CD4-positive, alpha-beta T cell (primary cell): ENCODE measurements at regions not wholly inside any gene's neighbourhood (a gene's known extent, or its start where the extent isn't known, plus 50 kb on each side); places are given as distances from the start of the nearest gene placed in this dataset.

Experiments
- ATAC-seq: fragments of 200-7000 bp; cut with Tn5 transposase; one replicate; pipeline ENCODE4 v1.10.0; 2022; ENCODE audit warnings: mild to moderate bottlenecking; ENCODE audit not compliant: poor library complexity
- CTCF ChIA-PET: fragments of 350-600 bp; sonication (Branson Sonifier 250); formaldehyde crosslinking; loops from one replicate; lab custom pipeline; 2021; ENCODE audit warnings: antibody characterized with exemption, inconsistent platforms; lab: Charles Lee
- POLR2A ChIA-PET: fragments of 350-600 bp; sonication (Branson Sonifier 250); formaldehyde crosslinking; loops from one replicate; lab custom pipeline; 2021; ENCODE audit warnings: antibody characterized with exemption, inconsistent platforms; lab: Charles Lee
- DNase-seq, 14 experiments: peaks; one replicate each; pipeline ENCODE4 v3.0.0-alpha.2; 2013 to 2020; ENCODE audit warnings: mixed read lengths in 2 of 14
- H3K27ac ChIP-seq, 2 donors: one replicate each; pipeline versions ENCODE4 v1.5.1 to v1.7.0; 2013; ENCODE audit warnings: low read length in 2 of 2, low read depth in 1 of 2, mild to moderate bottlenecking in 1 of 2
- H3K27me3 ChIP-seq, 2 experiments: 1 replicate in 1 of 2; 2 replicates in 1 of 2; pipeline versions ENCODE4 v1.6.1 to v1.7.0; 2013; ENCODE audit warnings: low read length in 2 of 2, control low read depth in 1 of 2, mild to moderate bottlenecking in 1 of 2, moderate library complexity in 1 of 2; ENCODE audit not compliant: insufficient read depth in 2 of 2, control insufficient read depth in 1 of 2
- H3K36me3 ChIP-seq: one replicate; pipeline ENCODE4 v1.6.1; 2013; ENCODE audit warnings: low read length, control low read depth; ENCODE audit not compliant: insufficient read depth
- H3K4me1 ChIP-seq: one replicate; pipeline ENCODE4 v1.6.1; 2013; ENCODE audit warnings: low read length, control low read depth; ENCODE audit not compliant: insufficient read depth
- H3K4me3 ChIP-seq: one replicate; pipeline ENCODE4 v1.5.1; 2013; ENCODE audit warnings: mild to moderate bottlenecking, low read length, moderate library complexity
- H3K9me3 ChIP-seq, 2 experiments: 1 replicate in 1 of 2; 2 replicates in 1 of 2; pipeline versions ENCODE4 v1.6.1 to v1.7.0; 2013; ENCODE audit warnings: low read length in 2 of 2, mild to moderate bottlenecking in 2 of 2, control low read depth in 1 of 2, moderate library complexity in 1 of 2; ENCODE audit not compliant: control insufficient read depth in 1 of 2, insufficient read depth in 1 of 2
- H3K27ac Mint-ChIP-seq: one replicate; pipeline ENCODE4 v1.8.0; 2020; ENCODE audit warnings: mixed read lengths
- H3K27me3 Mint-ChIP-seq: one replicate; pipeline ENCODE4 v1.8.0; 2021; ENCODE audit warnings: mixed read lengths
- H3K36me3 Mint-ChIP-seq: one replicate; pipeline ENCODE4 v1.8.0; 2021; ENCODE audit warnings: low read depth, mixed read lengths
- H3K4me1 Mint-ChIP-seq: one replicate; pipeline ENCODE4 v1.8.0; 2021; ENCODE audit warnings: low read depth, mixed read lengths
- H3K4me3 Mint-ChIP-seq: one replicate; pipeline ENCODE4 v1.8.0; 2020; ENCODE audit warnings: mild to moderate bottlenecking, mixed read lengths
- H3K9me3 Mint-ChIP-seq: one replicate; pipeline ENCODE4 v1.8.0; 2020; ENCODE audit warnings: mixed read lengths
- CTCF ChIP-seq: fragments of 200-600 bp; IDR thresholded peaks from one replicate; pipeline ENCODE4 v1.8.0; 2022; ENCODE audit warnings: antibody characterized with exemption, mild to moderate bottlenecking
- intact Hi-C, 2 experiments: fragments of 100-400 bp; cut with DNase I in 1 of 2; cut with micrococcal nuclease in 1 of 2; formaldehyde crosslinking; loops; one replicate each; pipeline versions ENCODE4 v1.15.1 to v1.9.0; 2023 to 2025; cut with DNase I, micrococcal nuclease

- DNase-seq (no peak), ATAC-seq (no peak)
- no peak overlapping the region for H3K4me3 Mint-ChIP-seq
- H3K36me3 ChIP-seq: no peaks in the 10 kb centered on the region
- no peaks in the 10 kb centered on the region for H3K9me3 ChIP-seq
- H3K27ac Mint-ChIP-seq: no peak overlapping the region
- no peaks in the 10 kb centered on the region for H3K4me1 ChIP-seq
- H3K27me3 Mint-ChIP-seq: peaks cover 46% of the 10 kb centered on the region
- CTCF ChIA-PET: no interaction called here
- TF ChIP-seq CTCF: no peak
- no peak overlapping the region for H3K4me3 ChIP-seq
- no peak overlapping the region for H3K27ac ChIP-seq
- intact Hi-C loops: no loop called here
- POLR2A ChIA-PET: no interaction called here
- H3K4me1 Mint-ChIP-seq: no peaks in the 10 kb centered on the region
- H3K9me3 Mint-ChIP-seq: no peaks in the 10 kb centered on the region
- H3K27me3 ChIP-seq: peaks cover 10 to 11% of the 10 kb centered on the region in 2 experiments
- H3K36me3 Mint-ChIP-seq: no peaks in the 10 kb centered on the region
Observed at GRCh38 chr15:100761290-100761935, 118.2 kb upstream of the ALDH1A3 start.

GRCh38 chr15:100762289-100762688, 117.3 kb upstream of the ALDH1A3 start:
- Histone ChIP-seq H3K4me1 (no peaks in the 10 kb centered on the region), H3K36me3 (no peaks in the 10 kb centered on the region), H3K4me3 (no peak overlapping the region), H3K9me3 (peaks cover 0 to under 1% of the 10 kb centered on the region in 2 experiments), H3K27me3 (peaks cover 10 to 11% of the 10 kb centered on the region in 2 experiments), H3K27ac (no peak overlapping the region)
- Mint-ChIP-seq H3K27ac (no peak overlapping the region), H3K4me3 (no peak overlapping the region), H3K4me1 (no peaks in the 10 kb centered on the region), H3K27me3 (peaks cover 44% of the 10 kb centered on the region), H3K36me3 (no peaks in the 10 kb centered on the region), H3K9me3 (no peaks in the 10 kb centered on the region)
- ATAC-seq: no peak
- no peak for DNase-seq
- ChIA-PET CTCF (no interaction called here), POLR2A (no interaction called here)
- intact Hi-C loops: no loop called here
- TF ChIP-seq CTCF: no peak

GRCh38 chr15:100762913-100763834, 116.5 kb upstream of the ALDH1A3 start:
- no peak overlapping the region for H3K27ac ChIP-seq
- no peaks in the 10 kb centered on the region for H3K4me1 Mint-ChIP-seq
- ChIA-PET CTCF (no interaction called here), POLR2A (no interaction called here)
- no peak for TF ChIP-seq CTCF
- H3K9me3 Mint-ChIP-seq: no peaks in the 10 kb centered on the region
- DNase-seq: no peak
- peaks cover 0 to 8% of the 10 kb centered on the region in 2 experiments for H3K9me3 ChIP-seq
- intact Hi-C loops: no loop called here
- H3K4me3 Mint-ChIP-seq: no peak overlapping the region
- no peaks in the 10 kb centered on the region for H3K36me3 Mint-ChIP-seq
- no peaks in the 10 kb centered on the region for H3K36me3 ChIP-seq
- no peak overlapping the region for H3K4me3 ChIP-seq
- peaks cover 39% of the 10 kb centered on the region for H3K27me3 Mint-ChIP-seq
- ATAC-seq: no peak
- no peaks in the 10 kb centered on the region for H3K4me1 ChIP-seq
- H3K27ac Mint-ChIP-seq: no peak overlapping the region
- H3K27me3 ChIP-seq: peaks cover 10 to 11% of the 10 kb centered on the region in 2 experiments
